Inflammatory macrophage (primary cell): ENCODE measurements at regions not wholly inside any gene's neighbourhood (a gene's known extent, or its start where the extent isn't known, plus 50 kb on each side); places are given as distances from the start of the nearest gene placed in this dataset.

Experiments used
- DNase-seq, 2 donors: peaks; one replicate each; pipeline ENCODE4 v3.0.0-alpha.2; 2020 to 2022

DNA sequence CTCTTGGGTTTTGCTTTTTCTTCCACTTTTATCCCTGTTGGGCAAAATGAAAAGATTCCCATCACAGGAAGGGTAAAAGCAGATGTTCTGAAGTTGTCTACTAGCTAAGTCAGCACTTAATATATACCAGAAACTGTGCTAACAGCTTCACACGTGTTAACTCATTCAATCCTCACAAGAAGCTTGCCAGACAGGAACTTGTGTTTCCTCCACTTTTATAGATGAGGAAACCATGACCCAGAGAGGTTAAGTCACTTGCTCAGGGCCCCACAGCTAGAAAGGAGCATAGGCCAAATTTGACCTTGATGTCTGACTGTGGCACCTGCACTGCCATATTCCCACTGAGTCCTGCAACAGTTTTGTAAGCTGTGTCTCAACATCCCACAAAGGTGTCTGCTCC, 76.8 kb upstream of the EPC2 start:
- no peak for DNase-seq

DNA sequence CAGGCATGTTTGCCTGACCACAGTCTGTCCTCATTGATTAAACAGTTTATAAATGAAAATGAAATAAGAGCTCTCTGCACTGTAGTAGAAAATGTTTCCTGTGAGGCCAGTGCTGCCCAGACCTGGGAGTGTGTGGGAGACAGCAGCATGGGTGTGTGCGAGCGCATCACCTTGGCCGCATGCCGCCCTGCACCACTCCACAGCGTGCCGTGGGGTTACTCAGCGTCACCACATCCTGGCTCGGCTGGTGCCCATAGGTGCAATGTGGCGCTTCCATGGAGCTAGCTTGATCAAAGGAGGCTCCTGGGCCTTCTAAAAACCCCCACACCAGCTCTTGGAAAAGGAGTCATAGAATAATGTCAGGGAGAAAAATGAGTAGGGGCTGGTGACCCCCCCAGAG, 76.0 kb upstream of the EPC2 start:
- DNase-seq = no peak

DNA sequence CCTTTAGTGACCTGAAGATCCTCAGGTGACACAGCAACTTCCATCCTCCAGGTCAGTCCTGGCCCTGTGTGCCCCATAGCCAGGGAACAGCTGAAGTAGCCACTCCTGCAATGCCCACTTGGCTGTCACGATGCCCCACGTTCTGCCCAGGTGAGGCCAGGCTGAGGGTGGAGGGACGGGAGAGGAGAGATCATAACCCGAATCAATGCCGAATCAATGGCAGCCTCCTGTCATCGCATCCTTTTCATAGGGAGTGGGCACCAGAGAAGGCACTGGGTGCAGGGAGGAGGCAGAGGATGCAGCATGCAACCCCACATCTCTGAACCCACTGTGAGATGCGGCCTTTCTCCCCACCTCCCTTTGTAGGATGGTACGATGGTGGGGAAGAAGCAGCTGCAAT, 75.3 kb upstream of the EPC2 start:
- DNase-seq = no peak

DNA sequence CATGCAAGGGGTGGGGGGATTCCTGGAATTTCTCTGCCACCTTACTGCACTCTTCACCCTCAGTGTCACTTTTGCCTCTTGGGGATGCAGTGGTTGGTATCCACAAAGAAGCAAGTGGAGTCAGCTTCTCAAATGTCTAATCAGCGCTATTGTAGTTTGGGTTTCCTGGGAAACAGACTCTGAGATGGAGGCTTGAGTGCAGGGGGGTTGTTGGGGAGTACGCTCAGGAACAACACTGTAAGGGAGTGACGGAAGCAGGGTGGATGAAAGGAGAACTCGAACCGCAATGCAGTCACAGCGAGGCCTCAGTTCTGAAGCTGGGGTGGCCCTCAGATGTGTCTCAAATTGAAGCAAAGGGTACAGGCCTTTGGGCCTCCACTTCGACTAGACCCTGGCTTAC, 73.6 kb upstream of the EPC2 start:
- no peak for DNase-seq

DNA sequence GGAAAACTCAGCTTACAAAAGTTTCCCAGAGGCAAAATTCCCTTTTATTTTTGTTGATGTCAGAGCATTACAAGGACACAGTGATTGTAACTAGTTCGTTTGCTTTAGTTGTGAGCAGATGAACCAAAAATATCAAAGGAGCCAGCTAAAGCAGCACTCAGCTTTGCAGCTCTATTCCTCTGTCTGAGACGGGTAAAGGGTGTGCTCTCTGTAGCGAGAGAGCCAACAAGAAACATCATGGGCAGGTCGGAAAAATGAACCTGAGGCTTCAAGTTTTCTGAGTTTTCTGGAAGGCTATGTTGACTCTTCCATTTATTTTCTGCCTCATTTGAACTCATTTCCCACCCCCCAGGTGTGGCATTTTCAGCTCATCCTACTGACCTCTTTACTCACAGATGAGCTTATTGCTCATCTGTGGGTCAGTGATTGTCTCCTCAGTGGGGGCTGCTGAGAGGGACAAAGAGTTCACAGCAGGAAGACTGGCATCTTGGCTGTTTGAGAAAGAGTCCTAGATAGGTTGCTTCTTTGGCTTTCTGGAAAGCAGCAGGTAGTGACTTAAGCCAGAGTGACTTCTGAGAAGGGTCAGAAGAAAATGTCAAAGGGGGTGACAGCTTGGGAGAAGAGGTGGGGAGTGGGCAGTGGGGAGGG, 66.6 kb upstream of the EPC2 start:
- DNase-seq = no peak

DNA sequence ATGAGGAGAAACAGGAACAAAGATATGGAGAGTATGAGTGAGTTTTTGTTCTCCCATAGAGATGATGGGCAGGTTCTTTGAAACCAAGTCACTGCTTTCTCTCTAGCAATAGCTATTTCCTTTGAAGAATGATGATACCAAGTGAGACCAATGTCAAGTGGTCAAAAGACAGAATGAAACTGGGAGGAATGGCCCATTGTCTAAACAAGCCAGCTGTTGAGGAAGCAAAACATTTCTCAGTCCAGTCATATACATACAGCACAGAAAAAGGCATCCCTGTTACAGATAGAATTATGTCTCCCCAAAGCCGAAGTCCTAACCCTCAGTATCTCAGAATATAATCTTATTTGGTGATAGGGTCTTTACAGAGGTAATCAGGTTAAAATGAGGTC, 66.1 kb upstream of the EPC2 start:
- DNase-seq = no peak

DNA sequence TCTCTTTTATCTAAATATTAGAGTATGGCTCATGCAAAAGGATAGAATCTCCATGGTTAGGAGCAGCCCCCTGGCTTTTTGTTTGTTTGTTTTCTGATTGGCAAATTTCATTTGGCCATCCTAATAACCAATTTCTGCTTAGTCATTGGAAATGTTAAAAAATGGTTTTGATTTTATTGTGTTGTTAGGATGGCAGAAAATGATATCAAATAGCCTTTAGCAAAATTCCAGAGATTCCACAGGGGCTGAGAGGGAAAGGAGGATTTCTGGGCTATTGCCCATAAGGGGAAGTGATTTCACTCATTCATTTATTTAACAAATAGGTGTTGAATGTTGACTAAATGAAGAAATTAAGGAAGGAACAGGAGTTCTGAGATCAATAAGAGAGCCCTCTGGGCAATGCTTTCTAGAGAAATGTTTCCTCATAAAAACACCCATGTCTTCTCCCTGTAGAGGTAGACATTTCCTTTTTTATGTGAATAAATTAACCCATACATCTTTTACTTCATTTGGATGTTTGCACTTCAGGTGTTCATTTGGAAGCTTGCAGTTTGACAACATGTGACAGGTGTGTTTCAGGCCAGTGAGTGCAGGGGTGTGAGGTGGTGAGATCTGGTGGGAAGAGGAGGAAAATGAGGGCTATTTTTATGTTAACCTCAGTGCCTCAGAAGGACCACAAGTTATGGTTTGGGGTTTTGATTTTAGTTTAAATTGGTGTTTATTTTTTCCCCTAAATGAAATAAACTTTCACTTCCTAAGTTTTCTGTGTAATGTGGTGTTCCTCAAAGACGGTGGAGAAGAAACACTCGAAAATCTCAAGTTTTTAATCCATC, 61.7 kb upstream of the EPC2 start:
- DNase-seq = no peak

DNA sequence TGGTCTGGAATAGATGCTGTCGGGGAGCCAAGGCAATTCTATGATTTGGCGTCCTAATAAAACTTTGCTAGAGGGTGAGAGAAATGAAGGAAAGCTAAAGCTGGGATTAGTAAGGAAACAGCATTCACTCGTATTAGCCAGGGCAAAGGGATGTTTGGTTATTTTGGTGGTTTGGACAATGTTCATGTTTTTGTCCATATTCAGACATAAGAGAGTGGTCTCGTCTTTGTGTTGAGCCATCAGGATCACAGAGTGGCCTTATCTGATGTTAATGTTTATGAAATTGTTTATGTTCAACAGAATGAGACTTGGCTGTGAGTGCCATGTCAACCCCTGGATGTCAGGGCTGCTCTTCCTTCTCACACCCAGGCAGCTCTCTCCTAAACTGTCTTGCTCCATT, 58.9 kb upstream of the EPC2 start:
- no peak for DNase-seq

DNA sequence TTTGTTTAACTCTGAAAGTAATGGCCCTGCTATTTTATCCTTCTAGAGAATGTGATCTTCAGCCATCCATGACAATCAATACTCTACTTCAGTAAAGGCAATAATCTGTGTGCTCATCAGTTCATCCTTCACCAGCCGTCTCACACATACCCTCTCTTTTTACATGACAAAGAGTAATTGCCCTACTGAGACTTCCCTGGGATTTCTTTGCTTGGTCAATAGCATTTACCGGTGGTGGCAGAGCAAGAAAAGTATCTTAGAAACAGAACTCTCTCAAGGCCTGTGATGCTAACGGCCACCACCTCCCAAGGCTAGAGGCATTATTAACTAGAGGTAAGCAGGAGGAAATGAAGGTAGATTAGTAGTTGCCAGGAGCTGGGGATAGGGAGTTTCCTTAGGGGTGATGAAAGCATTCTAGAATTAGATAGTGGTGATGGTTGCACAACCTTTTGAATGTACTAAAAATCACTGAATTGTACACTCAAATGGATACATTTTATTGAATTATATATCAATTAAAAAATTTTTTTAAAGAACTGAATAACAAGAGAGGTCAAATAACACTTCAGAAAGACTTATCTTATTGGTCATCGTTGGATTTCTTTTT, 57.9 kb upstream of the EPC2 start:
- DNase-seq = no peak

DNA sequence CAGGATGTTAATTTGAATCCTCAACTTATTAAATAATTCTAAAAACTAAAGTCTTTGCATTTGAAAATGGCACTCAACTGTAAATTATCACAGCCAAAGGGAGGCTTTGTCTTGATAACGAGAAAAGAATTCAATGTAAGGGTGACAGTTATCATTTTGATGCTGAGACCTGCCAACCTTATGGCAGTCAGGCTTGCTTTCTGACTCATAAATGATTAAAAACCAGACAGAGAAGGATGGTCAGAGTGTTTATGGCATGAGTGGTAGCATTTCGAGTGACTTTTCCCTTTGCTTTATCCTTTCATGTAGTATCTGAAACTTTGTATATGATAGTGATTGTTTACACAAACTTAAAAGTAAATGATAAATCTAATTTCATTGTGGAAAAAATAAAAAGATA, 53.9 kb upstream of the EPC2 start:
- DNase-seq = no peak

DNA sequence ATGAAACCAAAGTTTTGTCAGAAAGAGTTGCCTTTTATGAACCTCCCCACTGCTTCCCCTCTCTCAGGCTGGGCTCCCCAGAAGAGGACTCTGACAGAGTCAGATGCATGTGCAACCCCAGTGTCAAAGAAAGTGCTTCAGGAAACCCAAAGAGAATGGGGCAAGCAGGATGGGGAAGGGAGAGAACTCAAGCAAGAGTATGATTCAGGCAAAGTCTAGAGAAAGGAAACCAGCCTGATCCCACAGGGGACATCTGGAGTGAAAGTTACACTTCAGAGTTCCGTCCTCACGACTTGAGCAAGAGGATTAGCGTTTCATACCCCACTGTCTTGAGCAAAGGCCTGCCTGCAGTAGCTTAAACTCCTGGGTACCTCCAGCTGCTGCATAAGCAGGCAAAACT, 51.8 kb upstream of the EPC2 start:
- peak; percentile 38 to 42 for DNase-seq

DNA sequence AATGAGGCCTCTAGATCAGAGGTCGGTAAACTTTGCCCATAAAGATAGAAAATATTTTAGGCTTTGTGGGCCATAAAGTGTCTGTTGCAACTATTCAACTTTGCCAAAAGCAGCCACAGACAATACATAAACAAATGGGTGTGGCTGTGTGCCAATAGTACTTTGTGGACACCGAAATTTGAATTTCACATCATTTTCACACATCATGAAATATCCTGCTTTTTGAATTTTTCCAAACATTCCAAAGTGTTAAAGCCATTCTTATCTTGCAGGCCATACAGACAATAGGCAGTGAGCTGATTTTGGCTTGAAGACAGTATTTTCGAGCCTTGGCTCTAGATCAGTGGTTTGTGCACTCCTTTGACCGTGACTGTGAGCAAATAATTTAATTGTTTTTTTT, 51.1 kb upstream of the EPC2 start:
- no peak for DNase-seq

DNA sequence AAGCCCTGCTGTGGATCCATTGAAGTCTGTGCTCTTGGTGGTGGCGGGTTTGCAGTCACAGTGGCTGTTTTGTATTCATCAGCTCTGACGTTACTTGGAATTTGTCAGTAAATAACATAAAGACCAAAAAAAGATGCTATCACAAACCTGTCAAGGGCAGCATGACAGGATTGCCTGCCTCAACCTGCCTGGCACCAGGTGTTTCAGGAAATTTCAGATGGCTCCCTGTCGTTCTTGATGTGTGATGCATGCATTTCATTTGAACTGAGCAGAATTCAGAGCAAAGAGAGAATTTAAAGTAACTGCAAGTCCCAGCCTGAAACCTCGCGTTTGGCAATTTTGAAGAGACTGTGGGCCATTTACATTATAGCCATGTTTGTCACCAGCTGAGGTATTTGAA, 50.3 kb upstream of the EPC2 start:
- DNase-seq = no peak
